GM18505 (cell line): ENCODE measurements at regions not wholly inside any gene's neighbourhood (a gene's known extent, or its start where the extent isn't known, plus 50 kb on each side); places are given as distances from the start of the nearest gene placed in this dataset.

Source experiments
- ATAC-seq: cut with Tn5 transposase; IDR thresholded peaks from one replicate; pipeline ENCODE4 v1.9.1; 2021; ENCODE audit not compliant: unreplicated experiment
- POLR2A ChIP-seq: IDR thresholded peaks from 4 replicates; pipeline ENCODE4 v1.6.1; 2011; ENCODE audit warnings: borderline replicate concordance; ENCODE audit not compliant: insufficient read depth, insufficient read length; ENCODE audit errors: extremely low read depth

GRCh38 chr1:70919706-70920323 is 127.8 kb downstream of the PTGER3 start:
- ATAC-seq, result no peak
- TF ChIP-seq POLR2A, result no peak
